IMR-90 (cell line): ENCODE measurements at regions not wholly inside any gene's neighbourhood (a gene's known extent, or its start where the extent isn't known, plus 50 kb on each side); places are given as distances from the start of the nearest gene placed in this dataset.
"Not testable (repeated sequence)": the region's sequence is repeated elsewhere in the genome, so short reads cannot be mapped to it uniquely, and the experiment has no call there.

ENCODE experiments used
- ATAC-seq: fragments of 200-7000 bp; cut with Tn5 transposase; 2 replicates; pipeline ENCODE4 v1.9.1; 2020; ENCODE audit warnings: low read depth, mild to moderate bottlenecking, moderate library complexity
- BruUV-seq: library from RNA; stranded (reverse); fragments of 400-500 nt; replicated peaks from 2 replicates; lab custom pipeline; 2021; lab: Mats Ljungman, UMichigan
- CTCF ChIA-PET: fragments of 300-600 bp; formaldehyde crosslinking; extraction: SDS; loops from one replicate; lab custom pipeline; 2021; ENCODE audit warnings: antibody characterized with exemption; lab: Yijun Ruan, JAX
- POLR2A ChIA-PET: fragments of 300-600 bp; sonication (Branson Sonifier 250); formaldehyde crosslinking; loops from one replicate; lab custom pipeline; 2022; ENCODE audit warnings: antibody characterized with exemption; ENCODE audit not compliant: unreplicated experiment; lab: Charles Lee
- DNase-seq: peaks from one replicate; pipeline ENCODE4 v3.0.0; 2013
- H2AFZ ChIP-seq: replicated peaks from 2 replicates; pipeline ENCODE3; 2013; ENCODE audit warnings: low read length, mild to moderate bottlenecking; ENCODE audit not compliant: poor library complexity
- H2AK5ac ChIP-seq: 2 replicates; pipeline ENCODE4 v1.6.1; 2013; ENCODE audit warnings: low read depth, low read length, inconsistent platforms
- H2AK9ac ChIP-seq: replicated peaks from 2 replicates; pipeline ENCODE3; 2013; ENCODE audit warnings: mild to moderate bottlenecking, low read depth, low read length, moderate library complexity; ENCODE audit not compliant: poor library complexity
- H2BK120ac ChIP-seq: 2 replicates; pipeline ENCODE4 v1.6.1; 2013; ENCODE audit warnings: low read depth, low read length, inconsistent platforms
- H2BK15ac ChIP-seq: 3 replicates; pipeline ENCODE4 v1.6.1; 2013; ENCODE audit warnings: low read depth, low read length, inconsistent platforms
- H2BK20ac ChIP-seq: 2 replicates; pipeline ENCODE4 v1.6.1; 2013; ENCODE audit warnings: low read depth, mild to moderate bottlenecking, inconsistent platforms, low read length, moderate library complexity
- H2BK5ac ChIP-seq: 2 replicates; pipeline ENCODE4 v1.6.1; 2013; ENCODE audit warnings: mild to moderate bottlenecking, low read depth, low read length, inconsistent platforms; ENCODE audit not compliant: poor library complexity, severe bottlenecking
- H3K14ac ChIP-seq: replicated peaks from 2 replicates; pipeline ENCODE4 v1.6.1; 2013; ENCODE audit warnings: low read depth, low read length, inconsistent platforms
- H3K18ac ChIP-seq: 2 replicates; pipeline ENCODE4 v1.6.1; 2013; ENCODE audit warnings: low read depth, low read length, control low read depth
- H3K23ac ChIP-seq: 2 replicates; pipeline ENCODE4 v1.6.1; 2013; ENCODE audit warnings: low read depth, low read length, inconsistent platforms
- H3K27ac ChIP-seq: 2 replicates; pipeline ENCODE4 v1.5.1; 2013; ENCODE audit warnings: mild to moderate bottlenecking, control low read depth, low read length; ENCODE audit not compliant: insufficient read depth
- H3K27me3 ChIP-seq: 2 replicates; pipeline ENCODE4 v1.6.1; 2013; ENCODE audit warnings: low read length; ENCODE audit not compliant: control insufficient read depth, insufficient read depth
- H3K36me3 ChIP-seq: 2 replicates; pipeline ENCODE4 v1.6.1; 2013; ENCODE audit warnings: low read length, mixed read lengths; ENCODE audit not compliant: control insufficient read depth, insufficient read depth
- H3K4ac ChIP-seq: 2 replicates; pipeline ENCODE4 v1.6.1; 2013; ENCODE audit warnings: low read depth, low read length, inconsistent platforms
- H3K4me1 ChIP-seq: 2 replicates; pipeline ENCODE4 v1.6.1; 2013; ENCODE audit warnings: low read length, mixed read lengths; ENCODE audit not compliant: control insufficient read depth, insufficient read depth
- H3K4me2 ChIP-seq: 2 replicates; pipeline ENCODE4 v1.6.1; 2013; ENCODE audit warnings: low read depth, mild to moderate bottlenecking, control low read depth, low read length, moderate library complexity
- H3K4me3 ChIP-seq: 2 replicates; pipeline ENCODE4 v1.5.1; 2013; ENCODE audit warnings: low read depth, mild to moderate bottlenecking, control low read depth, low read length, moderate library complexity; ENCODE audit not compliant: insufficient read depth
- H3K56ac ChIP-seq: 2 replicates; pipeline ENCODE4 v1.6.1; 2013; ENCODE audit warnings: low read length, inconsistent platforms; ENCODE audit not compliant: insufficient read depth; ENCODE audit errors: extremely low read depth
- H3K79me1 ChIP-seq, 2 experiments: 2 replicates each; pipeline ENCODE4 v1.6.1; 2013; ENCODE audit warnings: low read length in 2 of 2, inconsistent platforms in 1 of 2, low read depth in 1 of 2
- H3K9ac ChIP-seq: 2 replicates; pipeline ENCODE4 v1.6.1; 2013; ENCODE audit warnings: low read depth, low read length, control low read depth
- H3K9me1 ChIP-seq: 2 replicates; pipeline ENCODE4 v1.6.1; 2013; ENCODE audit warnings: low read length, inconsistent platforms; ENCODE audit not compliant: insufficient read depth
- H3K9me3 ChIP-seq: 2 replicates; pipeline ENCODE4 v1.6.1; 2013; ENCODE audit warnings: low read length; ENCODE audit not compliant: control insufficient read depth, insufficient read depth
- H4K20me1 ChIP-seq: 2 replicates; pipeline ENCODE4 v1.6.1; 2013; ENCODE audit warnings: low read length, inconsistent platforms; ENCODE audit not compliant: insufficient read depth
- H4K5ac ChIP-seq: 2 replicates; pipeline ENCODE4 v1.6.1; 2013; ENCODE audit warnings: mild to moderate bottlenecking, low read depth, low read length, control low read depth
- H4K8ac ChIP-seq, 2 experiments: 2 replicates each; pipeline ENCODE4 v1.6.1; 2013; ENCODE audit warnings: low read depth in 2 of 2, low read length in 2 of 2, control low read depth in 1 of 2, inconsistent platforms in 1 of 2
- H4K91ac ChIP-seq: 2 replicates; pipeline ENCODE4 v1.6.1; 2013; ENCODE audit warnings: low read depth, low read length, inconsistent platforms; ENCODE audit not compliant: insufficient read depth
- WGBS, 2 experiments: methylation state at CpG; one replicate each; pipeline versions ENCODE4 v1.1.5 to v1.1.7; 2013; ENCODE audit warnings: missing lambda C conversion rate in 2 of 2; ENCODE audit not compliant: insufficient read length in 1 of 2; ENCODE audit errors: extremely low coverage in 2 of 2; 5-methylcytosine and 5-hydroxymethylcytosine counted together
- dilution Hi-C: fragments of 300-500 bp; cut with HindIII; formaldehyde crosslinking; loops from one replicate; pipeline ENCODE4 v1.14.3; 2018; ENCODE audit warnings: low sequenced_read_pairs; ENCODE audit not compliant: unreplicated experiment
- in situ Hi-C: fragments of 300-500 bp; cut with MboI; formaldehyde crosslinking; loops from 3 replicates; pipeline ENCODE4 v1.14.3; 2019; ENCODE audit warnings: low sequenced_read_pairs, inconsistent platforms, mixed read lengths
- intact Hi-C: fragments of 100-400 bp; cut with micrococcal nuclease; formaldehyde crosslinking; loops from 2 replicates; pipeline ENCODE4 v1.10.0; 2022

- CTCF ChIA-PET, H4K91ac ChIP-seq, H2BK20ac ChIP-seq, H3K9ac ChIP-seq, ATAC-seq, intact Hi-C loops, H3K14ac ChIP-seq, H3K4ac ChIP-seq, H2AFZ ChIP-seq, H3K4me1 ChIP-seq, H3K27ac ChIP-seq, H3K9me3 ChIP-seq, H3K56ac ChIP-seq, BruUV-seq, dilution Hi-C loops, H2AK9ac ChIP-seq, H3K23ac ChIP-seq, H4K8ac ChIP-seq, H3K4me2 ChIP-seq, H3K79me1 ChIP-seq, POLR2A ChIA-PET, H3K4me3 ChIP-seq, H2BK120ac ChIP-seq, H3K18ac ChIP-seq, H3K9me1 ChIP-seq, H3K36me3 ChIP-seq, in situ Hi-C loops, H2BK5ac ChIP-seq, H2AK5ac ChIP-seq, H4K20me1 ChIP-seq, H3K27me3 ChIP-seq, H2BK15ac ChIP-seq, H4K5ac ChIP-seq, DNase-seq: not testable (repeated sequence)
- WGBS, 2 experiments: no CpG with 5 or more reads among the region's 1 CpG
Observed at GRCh38 chr4:79191292-79191691, 134.6 kb downstream of the NAA11 start.
